DMS153 treated with DMSO at 0.1 percent for 48 hours (cell line): ENCODE measurements at regions not wholly inside any gene's neighbourhood (a gene's known extent, or its start where the extent isn't known, plus 50 kb on each side); places are given as distances from the start of the nearest gene placed in this dataset.

Experiments used
- DNase-seq: peaks from one replicate; lab custom pipeline; 2025; ENCODE audit not compliant: unreplicated experiment; lab: John Stamatoyannopoulos, UW

GRCh38 chr7:15782656-15783055 is 96.2 kb upstream of the MEOX2 start:
- DNase-seq, result no peak

- DNase-seq, result no peak
Measured at GRCh38 chr7:15781944-15782343, 95.5 kb upstream of the MEOX2 start.

GRCh38 chr7:15780271-15780670 is 93.8 kb upstream of the MEOX2 start:
- no peak for DNase-seq

- no peak for DNase-seq
Measured at GRCh38 chr7:15778191-15778590, 91.7 kb upstream of the MEOX2 start.

- no peak for DNase-seq
Measured at GRCh38 chr7:15765753-15766152, 79.3 kb upstream of the MEOX2 start.

GRCh38 chr7:15764851-15765382 is 78.4 kb upstream of the MEOX2 start:
- no peak for DNase-seq

- DNase-seq, result no peak
Measured at GRCh38 chr7:15764010-15764409, 77.5 kb upstream of the MEOX2 start.

GRCh38 chr7:15757041-15758000 is 70.8 kb upstream of the MEOX2 start:
- DNase-seq, result no peak

GRCh38 chr7:15755061-15755460 is 68.6 kb upstream of the MEOX2 start:
- DNase-seq, result no peak

GRCh38 chr7:15753887-15754579 is 67.5 kb upstream of the MEOX2 start:
- no peak for DNase-seq

GRCh38 chr7:15752377-15752776 is 65.9 kb upstream of the MEOX2 start:
- DNase-seq, result no peak

GRCh38 chr7:15751191-15751701 is 64.8 kb upstream of the MEOX2 start:
- DNase-seq, result no peak

GRCh38 chr7:15750727-15751126 is 64.2 kb upstream of the MEOX2 start:
- no peak for DNase-seq

- DNase-seq, result no peak
Measured at GRCh38 chr7:15749631-15750030, 63.1 kb upstream of the MEOX2 start.

- no peak for DNase-seq
Measured at GRCh38 chr7:15747712-15748111, 61.2 kb upstream of the MEOX2 start.

GRCh38 chr7:15747301-15747700 is 60.8 kb upstream of the MEOX2 start:
- no peak for DNase-seq

- no peak for DNase-seq
Measured at GRCh38 chr7:15743926-15744480, 57.5 kb upstream of the MEOX2 start.

- DNase-seq, result no peak
Measured at GRCh38 chr7:15737601-15738000, 51.1 kb upstream of the MEOX2 start.
